Left lung (tissue), 4 donors: ENCODE measurements at regions not wholly inside any gene's neighbourhood (a gene's known extent, or its start where the extent isn't known, plus 50 kb on each side); places are given as distances from the start of the nearest gene placed in this dataset.

Experiments
- ATAC-seq: fragments of 200-7000 bp; cut with Tn5 transposase; one replicate; pipeline ENCODE4 v1.9.1; 2020; ENCODE audit warnings: moderate library complexity
- DNase-seq, 4 donors: peaks; one replicate each; pipeline ENCODE4 v3.0.0-alpha.2; 2013 to 2020
- H3K27ac ChIP-seq, 2 donors: fragments of 200-600 bp; sonication (generic) in 1 of 2; one replicate each; pipeline versions ENCODE4 v1.5.0 to v1.8.0; 2020 to 2021
- H3K27me3 ChIP-seq, 2 donors: fragments of 200-600 bp; sonication (generic) in 1 of 2; one replicate each; pipeline versions ENCODE4 v1.5.0 to v1.8.0; 2020 to 2021
- H3K36me3 ChIP-seq, 2 donors: fragments of 200-600 bp; sonication (generic) in 1 of 2; one replicate each; pipeline versions ENCODE4 v1.5.0 to v1.8.0; 2020 to 2021
- H3K4me1 ChIP-seq, 2 donors: fragments of 200-600 bp; one replicate each; pipeline ENCODE4 v1.8.0; 2021
- H3K4me3 ChIP-seq, 2 donors: fragments of 200-600 bp; sonication (generic) in 1 of 2; one replicate each; pipeline versions ENCODE4 v1.5.0 to v1.8.0; 2020 to 2021; ENCODE audit warnings: mild to moderate bottlenecking in 1 of 2
- H3K9me3 ChIP-seq, 2 donors: fragments of 200-600 bp; sonication (generic) in 1 of 2; one replicate each; pipeline versions ENCODE4 v1.5.0 to v1.8.0; 2020 to 2021
- CTCF ChIP-seq, 2 donors: fragments of 200-600 bp; sonication (generic) in 1 of 2; IDR thresholded peaks; one replicate each; pipeline versions ENCODE4 v1.5.0 to v1.8.0; 2021; ENCODE audit warnings: antibody characterized with exemption in 2 of 2
- intact Hi-C, 2 donors: fragments of 100-400 bp; cut with DNase I; formaldehyde crosslinking; loops; one replicate each; pipeline versions ENCODE4 v1.11.2 to v1.14.2; 2022
- donor health status: DM: no; HTN: yes; CAD: no.
- donor health status: DM: no; HTN: no; CAD: no.

- DNase-seq (no peak), ATAC-seq (no peak)
- Histone ChIP-seq H3K9me3 (peaks cover 0 to 17% of the 10 kb centered on the region in 2 donors), H3K4me3 (no peak overlapping the region), H3K4me1 (no peaks in the 10 kb centered on the region), H3K36me3 (no peaks in the 10 kb centered on the region), H3K27me3 (peaks cover 0 to 7% of the 10 kb centered on the region in 2 donors), H3K27ac (no peak overlapping the region)
- TF ChIP-seq CTCF (IDR thresholded peaks at IDR 0.05) = no peak
- intact Hi-C loops = no loop called here
Measured at GRCh38 chr15:100820528-100820927, 59.1 kb upstream of the ALDH1A3 start.

- Histone ChIP-seq H3K27me3 (peaks cover 0 to 7% of the 10 kb centered on the region in 2 donors), H3K36me3 (no peaks in the 10 kb centered on the region), H3K27ac (no peak overlapping the region), H3K4me1 (no peaks in the 10 kb centered on the region), H3K4me3 (no peak overlapping the region), H3K9me3 (peaks cover 0 to 9% of the 10 kb centered on the region in 2 donors)
- intact Hi-C loops = no loop called here
- no peak for ATAC-seq
- no peak for DNase-seq
- TF ChIP-seq CTCF (IDR thresholded peaks at IDR 0.05) = no peak
Measured at GRCh38 chr15:100821327-100821726, 58.3 kb upstream of the ALDH1A3 start.

- no peak for DNase-seq
- Histone ChIP-seq H3K27ac (no peak overlapping the region), H3K4me1 (no peaks in the 10 kb centered on the region), H3K9me3 (peaks cover 0 to 5% of the 10 kb centered on the region in 2 donors), H3K27me3 (peaks cover 0 to 7% of the 10 kb centered on the region in 2 donors), H3K4me3 (no peak overlapping the region), H3K36me3 (no peaks in the 10 kb centered on the region)
- TF ChIP-seq CTCF (IDR thresholded peaks at IDR 0.05) = no peak
- ATAC-seq = no peak
- intact Hi-C loops = no loop called here
Measured at GRCh38 chr15:100824211-100824610, 55.4 kb upstream of the ALDH1A3 start.

GRCh38 chr15:100829457-100829856 lies 50.2 kb upstream of the ALDH1A3 start:
- intact Hi-C loops = no loop called here
- no peak for ATAC-seq

More at GRCh38 chr15:100829457-100829856, 50.2 kb upstream of the ALDH1A3 start:
- Histone ChIP-seq H3K4me1 (no peaks in the 10 kb centered on the region), H3K27me3 (peaks cover 0 to 2% of the 10 kb centered on the region in 2 donors), H3K36me3 (no peaks in the 10 kb centered on the region), H3K4me3 (no peak overlapping the region), H3K9me3 (no peaks in the 10 kb centered on the region), H3K27ac (no peak overlapping the region)
- DNase-seq = no peak
- TF ChIP-seq CTCF (IDR thresholded peaks at IDR 0.05) = no peak
